ENCODE measurements at regions not wholly inside any gene's neighbourhood (a gene's known extent, or its start where the extent isn't known, plus 50 kb on each side); places are given as distances from the start of the nearest gene placed in this dataset.

DNA sequence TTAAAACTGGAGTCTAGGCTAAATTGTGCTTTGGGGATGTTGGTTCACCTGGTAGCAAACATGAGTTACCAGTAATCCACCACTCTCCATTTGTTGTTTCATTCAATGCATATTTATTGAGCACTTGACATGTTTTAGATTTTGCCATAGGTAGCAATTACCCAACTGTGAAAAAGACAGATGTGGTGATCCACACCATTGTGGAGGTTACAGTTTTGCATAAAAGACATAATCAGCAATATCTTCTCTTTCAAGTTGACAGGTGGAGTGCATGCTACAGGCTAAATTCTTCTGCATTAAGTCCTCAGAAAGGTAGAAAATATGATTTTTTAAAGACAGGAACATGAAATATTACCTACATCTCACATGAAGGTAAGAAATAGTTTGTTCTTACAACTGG is 143.0 kb upstream of the TSHZ2 start:
- Histone ChIP-seq H3K4me2 (ENCODE audit: low read length) (no peak overlapping the region), H3K4me3 (replicated peaks in 1 of 2; ENCODE audit: low read depth in 1 of 2, low read length in 2 of 2) (no peak overlapping the region), H3K36me3 (ENCODE audit: control insufficient read depth in 1 of 2, insufficient read depth in 2 of 2, low read length in 2 of 2) (no peaks in the 10 kb centered on the region), H3K9ac (ENCODE audit: low read length) (no peak overlapping the region), H3K27me3 (ENCODE audit: insufficient read depth, low read length) (no peaks in the 10 kb centered on the region), H3K9me3 (ENCODE audit: control insufficient read depth in 1 of 2, insufficient read depth in 1 of 2, low read depth in 1 of 2, low read length in 2 of 2) (peaks cover 0 to 16% of the 10 kb centered on the region in 2 experiments; a peak in 1 of 4 replicates), H3K79me2 (ENCODE audit: insufficient read depth, low read length) (no peaks in the 10 kb centered on the region), H3K9me2 (ENCODE audit: insufficient read depth) (no peaks in the 10 kb centered on the region), H2AFZ (ENCODE audit: low read depth, low read length, poor library complexity, severe bottlenecking) (no peak overlapping the region), H3K27ac (ENCODE audit: low read depth, low read length) (no peak overlapping the region), H3K4me1 (ENCODE audit: control insufficient read depth in 1 of 2, insufficient read depth in 2 of 2, low read length in 2 of 2) (no peaks in the 10 kb centered on the region), H4K20me1 (ENCODE audit: insufficient read depth) (no peaks in the 10 kb centered on the region)
- no TSS peak for BruUV-seq (replicated peaks)
- DNase-seq (ENCODE audit: low read depth, low spot score) (no peak), ATAC-seq (no peak)
- POLR2A ChIA-PET: no interaction called here
- RAD21 ChIA-PET (ENCODE audit: low non-redundant PET in 1 of 2, low total read pairs in 2 of 2, uncharacterized antibody in 2 of 2, unreplicated experiment in 2 of 2): no interaction called here
- TF ChIP-seq MAX (IDR thresholded peaks at IDR 0.05) (no peak), SP1 (IDR thresholded peaks at IDR 0.05; ENCODE audit: low read depth) (no peak), POLR2A (IDR thresholded peaks at IDR 0.05; ENCODE audit: borderline replicate concordance, extremely low read depth, insufficient read depth, insufficient read length) (no peak), POLR2AphosphoS5 (IDR thresholded peaks at IDR 0.05; ENCODE audit: low read depth, low read length) (no peak), TCF7L2 (IDR thresholded peaks at IDR 0.05; ENCODE audit: borderline replicate concordance, extremely low read depth, insufficient read depth, insufficient read length) (no peak), JUND (IDR thresholded peaks at IDR 0.05) (no peak), SIN3A (IDR thresholded peaks at IDR 0.05; ENCODE audit: low read depth) (no peak), SRF (IDR thresholded peaks at IDR 0.05; ENCODE audit: low read depth) (no peak), REST (IDR thresholded peaks at IDR 0.05; ENCODE audit: low read depth) (no peak), EZH2 (IDR thresholded peaks at IDR 0.05) (no peak)
- TF ChIP-seq, protein P1, sequence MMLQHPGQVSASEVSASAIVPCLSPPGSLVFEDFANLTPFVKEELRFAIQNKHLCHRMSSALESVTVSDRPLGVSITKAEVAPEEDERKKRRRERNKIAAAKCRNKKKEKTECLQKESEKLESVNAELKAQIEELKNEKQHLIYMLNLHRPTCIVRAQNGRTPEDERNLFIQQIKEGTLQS (IDR thresholded peaks at IDR 0.05): no peak
- intact Hi-C loops (cut with micrococcal nuclease): no loop called here
- CTCF ChIA-PET: no interaction called here

Data from HCT116 (cell line).